Naive B cell (primary cell): ENCODE measurements at regions not wholly inside any gene's neighbourhood (a gene's known extent, or its start where the extent isn't known, plus 50 kb on each side); places are given as distances from the start of the nearest gene placed in this dataset.

ENCODE experiments used
- ATAC-seq, 2 donors: fragments of 150-1000 bp; cut with Tn5 transposase; 2 replicates each; pipeline ENCODE4 v1.10.0; 2021; ENCODE audit warnings: low read depth in 2 of 2, mild to moderate bottlenecking in 2 of 2, moderate library complexity in 2 of 2
- DNase-seq: peaks from one replicate; pipeline ENCODE4 v3.0.0; 2022
- H3K27ac Mint-ChIP-seq, 6 donors: one replicate each; pipeline ENCODE4 v1.8.0; 2020 to 2022; ENCODE audit warnings: mild to moderate bottlenecking in 6 of 6, mixed read lengths in 6 of 6, moderate library complexity in 5 of 6, inconsistent platforms in 2 of 6
- H3K27me3 Mint-ChIP-seq, 3 donors: one replicate each; pipeline ENCODE4 v1.8.0; 2021 to 2022; ENCODE audit warnings: mixed read lengths in 3 of 3, mild to moderate bottlenecking in 1 of 3
- H3K36me3 Mint-ChIP-seq, 2 donors: one replicate each; pipeline ENCODE4 v1.8.0; 2020 to 2022; ENCODE audit warnings: mixed read lengths in 2 of 2, inconsistent platforms in 1 of 2, mild to moderate bottlenecking in 1 of 2
- H3K4me1 Mint-ChIP-seq, 3 donors: one replicate each; pipeline ENCODE4 v1.8.0; 2020 to 2022; ENCODE audit warnings: mixed read lengths in 3 of 3, inconsistent platforms in 1 of 3, mild to moderate bottlenecking in 1 of 3, moderate library complexity in 1 of 3
- H3K4me3 Mint-ChIP-seq, 8 donors: one replicate each; pipeline ENCODE4 v1.8.0; 2020 to 2022; ENCODE audit warnings: mild to moderate bottlenecking in 8 of 8, mixed read lengths in 8 of 8, moderate library complexity in 8 of 8, inconsistent platforms in 2 of 8
- H3K9me3 Mint-ChIP-seq, 7 donors: one replicate each; pipeline ENCODE4 v1.8.0; 2020 to 2022; ENCODE audit warnings: mixed read lengths in 7 of 7, mild to moderate bottlenecking in 5 of 7, inconsistent platforms in 2 of 7, moderate library complexity in 1 of 7

DNA sequence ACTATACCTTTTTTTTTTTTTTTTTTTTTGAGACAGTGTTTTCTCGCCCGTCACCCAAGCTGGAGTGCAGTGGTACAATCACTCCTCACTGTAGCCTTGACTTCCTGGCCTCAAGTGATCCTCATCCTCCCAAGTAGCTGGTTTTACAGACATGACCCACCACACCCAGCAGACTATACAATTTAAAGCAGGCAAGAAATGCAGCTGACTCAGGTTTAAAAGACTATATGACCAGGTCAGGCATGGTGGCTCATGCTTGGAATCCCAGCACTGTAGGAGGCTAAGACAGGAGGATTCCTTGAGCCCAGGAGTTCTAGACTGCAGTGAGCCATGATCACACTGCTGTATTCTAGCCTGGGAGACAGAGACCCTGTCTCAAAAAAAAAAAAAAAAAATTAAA lies 89.5 kb upstream of the AUTS2 start:
- Mint-ChIP-seq H3K27ac (no peak overlapping the region), H3K9me3 (peaks cover 0 to 5% (median 2%) of the 10 kb centered on the region in 7 donors), H3K27me3 (no peaks in the 10 kb centered on the region), H3K4me1 (no peaks in the 10 kb centered on the region), H3K4me3 (no peak overlapping the region), H3K36me3 (no peaks in the 10 kb centered on the region)
- ATAC-seq: no peak
- no peak for DNase-seq

DNA sequence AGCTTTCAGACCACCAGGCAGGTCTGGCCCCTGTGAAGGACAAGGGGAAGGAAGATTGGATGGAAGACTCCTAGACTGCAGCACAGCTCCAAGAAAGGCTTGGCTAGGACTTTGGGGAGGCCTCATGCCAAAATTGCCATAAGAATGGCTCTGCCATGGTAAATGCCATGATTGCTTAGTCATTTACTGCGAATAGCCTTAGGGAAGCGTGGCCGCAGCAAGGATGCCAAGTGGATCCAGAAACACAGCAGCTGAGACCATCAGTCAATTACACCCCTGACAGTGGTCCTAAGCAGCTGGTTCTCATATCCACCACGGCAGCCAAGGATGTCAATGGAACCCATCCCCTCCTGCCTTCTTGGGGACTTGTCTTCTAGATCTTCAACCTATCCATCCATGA lies 88.2 kb upstream of the AUTS2 start:
- Mint-ChIP-seq H3K36me3 (no peaks in the 10 kb centered on the region), H3K4me1 (no peaks in the 10 kb centered on the region), H3K27ac (no peak overlapping the region), H3K27me3 (no peaks in the 10 kb centered on the region), H3K4me3 (no peak overlapping the region), H3K9me3 (peaks cover 0 to 5% (median 2%) of the 10 kb centered on the region in 7 donors)
- DNase-seq (no peak), ATAC-seq (no peak)

DNA sequence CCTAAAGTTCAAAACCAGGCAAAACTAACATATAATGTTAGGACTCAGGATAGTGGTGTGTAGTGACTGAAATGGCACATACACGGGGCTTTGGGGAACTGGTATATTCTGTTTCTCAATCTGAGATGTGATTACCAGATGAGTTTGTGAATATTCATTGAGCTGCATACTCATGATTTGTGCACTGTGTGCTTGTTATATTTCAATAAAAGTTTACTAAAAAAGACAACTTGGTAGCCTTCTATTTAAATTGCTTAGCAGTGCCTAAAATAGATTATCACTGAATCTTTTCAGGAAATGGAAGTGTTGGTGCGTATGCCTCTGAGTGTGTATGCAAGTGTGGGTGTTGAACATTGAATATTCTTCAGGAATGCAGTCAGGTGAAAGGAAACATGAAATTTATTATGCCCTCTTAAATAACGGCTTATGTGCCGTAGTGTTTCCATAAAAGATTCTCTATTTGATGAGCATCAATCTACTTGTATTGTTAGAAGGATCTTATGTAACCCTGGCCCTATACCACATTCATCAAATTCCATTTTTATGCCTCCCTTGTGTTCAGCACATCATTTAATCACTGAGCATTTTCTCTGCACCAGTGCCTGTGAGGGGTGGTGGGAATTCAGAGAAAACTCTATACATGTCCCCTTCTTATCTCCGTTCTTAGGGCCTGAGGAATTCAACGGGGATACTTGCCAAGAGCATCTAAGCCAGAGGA lies 82.6 kb upstream of the AUTS2 start:
- DNase-seq (no peak), ATAC-seq (no peak)
- peaks cover 0 to 5% (median 0%) of the 10 kb centered on the region in 3 donors for H3K27me3 Mint-ChIP-seq
- peaks cover 0 to 13% (median 3%) of the 10 kb centered on the region in 3 donors for H3K4me1 Mint-ChIP-seq
- H3K4me3 Mint-ChIP-seq: no peak overlapping the region
- H3K27ac Mint-ChIP-seq: peak overlapping the region in 1 of 6 donors; percentile 72
- H3K9me3 Mint-ChIP-seq: peaks cover 0 to 2% (median 0%) of the 10 kb centered on the region in 7 donors
- no peaks in the 10 kb centered on the region for H3K36me3 Mint-ChIP-seq

DNA sequence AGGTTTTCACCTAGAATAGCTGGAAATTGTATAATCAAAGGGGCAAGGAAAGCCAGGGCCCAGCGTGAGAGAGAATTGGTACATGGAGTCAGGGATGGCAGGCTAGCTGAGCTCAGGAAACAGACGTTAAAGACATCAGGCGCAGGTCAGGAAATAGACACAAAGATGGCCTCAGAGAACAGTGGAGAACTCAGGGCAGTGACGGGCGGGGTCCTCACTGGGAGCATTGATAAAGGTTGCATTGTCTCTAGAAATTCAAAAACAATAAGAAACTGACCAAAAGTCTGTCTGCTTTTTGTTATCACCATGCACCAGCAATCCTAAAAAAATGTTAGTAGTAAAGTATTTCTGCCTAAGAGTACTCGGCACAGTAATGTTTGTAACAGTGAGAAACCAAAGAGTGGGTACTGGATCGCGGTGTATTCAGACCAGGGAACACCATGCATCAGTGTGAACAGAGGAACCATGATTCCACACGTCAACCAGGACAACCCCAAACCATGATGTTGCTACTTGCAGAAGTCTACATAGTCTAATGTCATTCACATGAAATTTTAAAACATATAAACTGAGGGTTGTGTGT lies 81.9 kb upstream of the AUTS2 start:
- Mint-ChIP-seq H3K27me3 (peaks cover 0 to 5% (median 0%) of the 10 kb centered on the region in 3 donors), H3K9me3 (no peaks in the 10 kb centered on the region), H3K4me1 (peaks cover 0 to 13% (median 5%) of the 10 kb centered on the region in 3 donors), H3K4me3 (no peak overlapping the region), H3K36me3 (no peaks in the 10 kb centered on the region), H3K27ac (no peak overlapping the region)
- DNase-seq (no peak), ATAC-seq (no peak)

DNA sequence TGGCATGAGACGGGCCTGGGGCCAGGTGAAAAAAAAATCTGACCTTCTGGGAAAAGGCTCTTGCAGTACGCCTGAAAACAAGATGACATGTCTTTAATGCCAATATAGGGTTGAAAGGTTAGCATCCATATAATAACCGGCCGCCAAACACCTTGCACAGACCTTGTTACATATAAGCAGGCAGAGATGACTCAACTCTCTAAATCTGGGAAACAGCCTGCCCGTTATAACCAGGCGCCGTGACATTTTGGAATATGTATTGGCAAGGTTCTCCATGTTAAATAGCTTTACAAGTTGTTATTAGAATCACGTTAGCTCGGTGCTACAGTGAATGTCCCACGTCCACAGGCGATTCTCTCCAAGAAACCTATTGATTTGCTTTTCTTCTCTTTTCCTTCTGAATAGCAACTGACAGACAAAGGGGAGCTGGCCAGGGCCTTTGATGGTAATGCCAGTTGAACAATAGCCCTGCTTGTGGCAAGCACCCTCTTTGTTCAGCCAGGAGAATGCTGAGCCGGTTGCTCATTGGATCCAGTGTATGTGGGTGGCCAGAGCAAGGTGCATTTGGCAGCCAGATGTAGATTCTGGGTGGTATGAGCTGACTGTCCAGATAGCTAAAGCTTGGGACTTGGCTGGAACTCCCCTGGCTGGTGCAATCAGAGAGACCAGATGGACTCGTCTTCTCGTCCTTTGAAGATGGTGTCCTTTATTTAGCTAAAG lies 80.1 kb upstream of the AUTS2 start:
- ATAC-seq (no peak), DNase-seq (no peak)
- Mint-ChIP-seq H3K4me1 (peaks cover 0 to 13% (median 5%) of the 10 kb centered on the region in 3 donors), H3K4me3 (no peak overlapping the region), H3K27me3 (peaks cover 0 to 5% (median 0%) of the 10 kb centered on the region in 3 donors), H3K9me3 (no peaks in the 10 kb centered on the region), H3K27ac (no peak overlapping the region), H3K36me3 (no peaks in the 10 kb centered on the region)

DNA sequence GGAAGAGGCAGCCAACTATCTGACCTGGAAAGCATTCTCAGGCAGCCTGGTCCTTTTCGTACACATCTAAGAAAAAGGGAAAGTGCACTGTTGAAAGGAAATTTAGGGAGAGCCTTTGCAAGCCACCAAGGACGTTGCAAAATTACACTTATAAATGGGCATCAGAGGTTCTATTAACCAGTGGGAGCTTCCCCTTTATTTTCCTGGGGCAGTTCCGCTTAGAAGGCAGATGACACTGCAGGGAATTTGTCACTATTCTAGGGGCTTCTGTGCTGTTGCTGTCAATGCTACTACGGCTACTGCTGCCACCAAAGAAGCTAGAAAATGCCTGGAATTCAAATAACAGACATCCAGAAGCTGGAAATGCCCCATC lies 79.6 kb upstream of the AUTS2 start:
- no peak for DNase-seq
- Mint-ChIP-seq H3K4me3 (no peak overlapping the region), H3K27ac (no peak overlapping the region), H3K27me3 (peaks cover 0 to 5% (median 0%) of the 10 kb centered on the region in 3 donors), H3K9me3 (no peaks in the 10 kb centered on the region), H3K36me3 (no peaks in the 10 kb centered on the region), H3K4me1 (peaks cover 0 to 13% (median 5%) of the 10 kb centered on the region in 3 donors)
- ATAC-seq: no peak

DNA sequence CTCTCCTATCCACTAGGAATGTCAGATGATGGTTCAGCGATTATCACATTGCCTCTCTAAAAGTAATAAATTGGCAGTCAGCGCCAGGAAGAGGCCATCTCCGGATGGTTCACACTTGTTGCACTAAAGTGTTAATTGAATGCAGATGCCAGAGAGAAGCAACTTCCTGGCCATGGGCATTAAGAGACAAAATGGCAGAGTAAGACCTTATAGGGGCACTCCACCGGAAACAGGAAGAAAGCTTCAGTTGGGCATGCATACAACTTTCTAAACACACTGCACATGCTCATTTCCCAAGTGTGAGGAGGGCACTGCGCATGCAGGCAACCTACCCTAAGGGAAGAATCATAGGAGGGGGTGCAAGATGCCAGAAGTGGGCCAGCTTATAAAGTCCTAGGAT lies 71.7 kb upstream of the AUTS2 start:
- Mint-ChIP-seq H3K9me3 (peaks cover 0 to 7% (median 3%) of the 10 kb centered on the region in 7 donors), H3K4me3 (no peak overlapping the region), H3K27me3 (peaks cover 0 to 5% (median 0%) of the 10 kb centered on the region in 3 donors), H3K36me3 (no peaks in the 10 kb centered on the region), H3K4me1 (no peaks in the 10 kb centered on the region), H3K27ac (no peak overlapping the region)
- DNase-seq (no peak), ATAC-seq (no peak)

DNA sequence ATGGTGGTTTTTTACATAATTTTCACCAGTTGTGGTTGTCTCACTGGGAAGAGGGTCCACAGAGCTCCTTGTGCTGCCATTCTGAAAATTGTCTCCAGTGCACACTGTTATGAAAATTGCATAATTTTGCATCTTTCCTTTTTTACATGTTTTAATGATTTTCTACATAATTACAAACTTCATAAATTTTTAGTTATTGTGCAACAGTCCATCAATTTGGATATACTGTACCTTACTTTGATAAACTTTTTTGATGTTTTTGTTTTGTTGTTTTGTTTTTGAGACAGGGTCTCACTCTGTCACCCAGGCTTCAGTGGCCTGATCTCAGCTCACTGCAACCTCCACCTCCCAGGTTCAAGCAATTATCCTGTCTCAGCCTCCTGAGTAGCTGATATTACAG lies 70.6 kb upstream of the AUTS2 start:
- Mint-ChIP-seq H3K27me3 (peaks cover 0 to 5% (median 0%) of the 10 kb centered on the region in 3 donors), H3K36me3 (no peaks in the 10 kb centered on the region), H3K4me1 (peaks cover 0 to under 1% (median 0%) of the 10 kb centered on the region in 3 donors), H3K27ac (no peak overlapping the region), H3K9me3 (peaks cover 0 to 7% (median 3%) of the 10 kb centered on the region in 7 donors), H3K4me3 (no peak overlapping the region)
- DNase-seq (no peak), ATAC-seq (no peak)

DNA sequence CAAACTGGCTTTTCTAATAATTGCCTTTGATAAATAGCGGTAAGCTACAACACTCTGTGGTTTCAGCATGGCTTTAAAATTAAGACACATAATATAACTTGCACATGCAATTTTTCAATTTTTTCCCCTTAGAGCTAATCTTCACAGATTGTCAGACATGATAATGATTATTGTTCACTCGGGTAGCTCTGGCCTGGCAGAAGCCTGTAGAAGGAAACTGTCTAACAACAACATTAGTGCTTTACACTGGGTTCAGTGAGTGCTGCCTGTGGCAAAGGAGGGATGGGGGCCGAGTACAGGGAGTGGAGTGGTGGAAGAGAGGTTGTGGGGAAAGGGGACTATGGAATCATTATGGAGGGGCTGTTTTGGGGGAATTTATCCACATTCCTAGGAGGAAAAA lies 67.2 kb upstream of the AUTS2 start:
- no peak for ATAC-seq
- no peak for DNase-seq

DNA sequence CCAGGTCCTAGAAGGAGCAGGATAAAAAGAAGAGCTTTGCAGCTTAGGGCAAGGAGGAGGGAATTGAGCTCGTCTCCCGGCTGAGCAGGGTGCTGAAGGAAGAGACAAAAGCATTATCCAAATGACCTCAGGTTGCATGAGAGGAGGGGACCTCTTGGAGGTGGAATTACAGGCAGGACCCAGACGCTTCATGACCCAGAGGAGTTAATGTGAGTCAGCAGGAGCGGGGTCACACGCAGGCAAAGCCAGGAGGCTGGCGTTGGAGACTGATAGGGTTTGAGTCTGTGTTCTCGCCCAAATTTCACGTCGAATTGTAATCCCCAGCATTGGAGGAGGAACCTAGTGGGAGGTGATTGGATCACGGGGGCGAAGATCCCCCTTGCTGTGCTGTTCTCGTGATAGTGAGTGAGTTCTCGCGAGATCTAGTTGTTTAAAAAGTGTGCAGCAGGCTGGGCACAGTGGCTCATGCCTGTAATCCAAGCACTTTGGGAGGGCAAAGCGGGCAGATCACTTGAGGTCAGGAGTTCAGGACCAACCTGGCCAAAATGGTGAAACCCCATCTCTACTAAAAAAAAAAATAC lies 63.7 kb upstream of the AUTS2 start:
- DNase-seq (no peak), ATAC-seq (no peak)
- H3K4me3 Mint-ChIP-seq: no peak overlapping the region
- peaks cover 0 to 12% (median 0%) of the 10 kb centered on the region in 7 donors for H3K9me3 Mint-ChIP-seq
- H3K36me3 Mint-ChIP-seq: peaks cover 0 to 7% of the 10 kb centered on the region in 2 donors
- H3K27me3 Mint-ChIP-seq: peaks cover 4 to 21% (median 10%) of the 10 kb centered on the region in 3 donors
- no peak overlapping the region for H3K27ac Mint-ChIP-seq
- peaks cover 5 to 8% (median 6%) of the 10 kb centered on the region in 3 donors for H3K4me1 Mint-ChIP-seq

More for the DNA sequence above, 67.2 kb upstream of the AUTS2 start:
- Mint-ChIP-seq H3K9me3 (peaks cover 0 to 12% (median 0%) of the 10 kb centered on the region in 7 donors), H3K27me3 (peaks cover 4 to 21% (median 14%) of the 10 kb centered on the region in 3 donors), H3K27ac (peak overlapping the region in 1 of 6 donors; percentile 52), H3K4me3 (no peak overlapping the region), H3K36me3 (peaks cover 0 to 7% of the 10 kb centered on the region in 2 donors), H3K4me1 (peaks cover 5 to 8% (median 6%) of the 10 kb centered on the region in 3 donors)

DNA sequence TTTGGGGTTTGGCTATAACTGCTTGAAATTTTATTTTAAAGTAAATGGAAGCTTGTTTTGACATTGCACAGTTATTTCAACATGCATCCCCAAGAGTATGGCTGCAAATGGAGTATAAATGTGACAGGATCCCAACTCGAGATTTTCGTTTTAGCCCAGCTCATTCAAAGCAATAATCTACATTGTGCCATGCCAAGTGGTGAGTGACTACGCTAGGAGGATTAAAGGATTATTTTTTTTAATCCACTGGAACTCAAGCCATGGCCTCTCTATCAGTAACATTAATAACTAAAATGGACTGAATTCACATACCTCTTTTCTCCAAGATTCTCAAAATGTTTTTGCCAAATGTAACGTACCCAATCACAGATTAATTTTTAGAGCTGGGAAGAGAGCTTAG lies 60.6 kb upstream of the AUTS2 start:
- ATAC-seq: no peak
- Mint-ChIP-seq H3K27me3 (peaks cover 4 to 21% (median 10%) of the 10 kb centered on the region in 3 donors), H3K9me3 (peaks cover 0 to 14% (median 11%) of the 10 kb centered on the region in 7 donors)

DNA sequence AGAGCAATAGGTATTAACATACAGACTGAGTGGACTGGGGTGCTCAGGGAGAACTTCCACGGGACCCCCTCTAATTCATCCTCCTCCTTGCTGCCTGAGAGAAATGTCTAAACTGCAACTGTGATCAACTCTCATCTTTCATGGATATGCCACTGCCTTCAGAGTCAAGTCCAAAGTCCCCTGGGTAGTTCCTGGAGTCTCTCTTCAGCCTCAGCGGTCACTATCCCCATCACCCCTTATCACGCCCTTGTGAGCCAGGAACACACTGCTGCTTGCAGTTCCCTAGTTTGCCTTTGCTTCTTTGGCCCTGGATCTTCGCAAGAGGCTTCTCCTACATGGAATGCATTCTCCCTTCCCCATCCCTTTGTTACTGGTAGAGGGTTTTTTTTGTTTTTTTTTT lies 58.7 kb upstream of the AUTS2 start:
- Mint-ChIP-seq H3K27ac (no peak overlapping the region), H3K9me3 (peaks cover 0 to 14% (median 11%) of the 10 kb centered on the region in 7 donors), H3K36me3 (peaks cover 0 to under 1% of the 10 kb centered on the region in 2 donors), H3K4me3 (no peak overlapping the region), H3K4me1 (peaks cover 4 to 5% (median 5%) of the 10 kb centered on the region in 3 donors), H3K27me3 (peaks cover 0 to 9% (median 0%) of the 10 kb centered on the region in 3 donors)
- DNase-seq (no peak), ATAC-seq (no peak)

More for the DNA sequence above, 60.6 kb upstream of the AUTS2 start:
- no peak for DNase-seq
- no peak overlapping the region for H3K27ac Mint-ChIP-seq
- peaks cover 0 to 7% of the 10 kb centered on the region in 2 donors for H3K36me3 Mint-ChIP-seq
- no peak overlapping the region for H3K4me3 Mint-ChIP-seq
- peaks cover 5 to 8% (median 6%) of the 10 kb centered on the region in 3 donors for H3K4me1 Mint-ChIP-seq

DNA sequence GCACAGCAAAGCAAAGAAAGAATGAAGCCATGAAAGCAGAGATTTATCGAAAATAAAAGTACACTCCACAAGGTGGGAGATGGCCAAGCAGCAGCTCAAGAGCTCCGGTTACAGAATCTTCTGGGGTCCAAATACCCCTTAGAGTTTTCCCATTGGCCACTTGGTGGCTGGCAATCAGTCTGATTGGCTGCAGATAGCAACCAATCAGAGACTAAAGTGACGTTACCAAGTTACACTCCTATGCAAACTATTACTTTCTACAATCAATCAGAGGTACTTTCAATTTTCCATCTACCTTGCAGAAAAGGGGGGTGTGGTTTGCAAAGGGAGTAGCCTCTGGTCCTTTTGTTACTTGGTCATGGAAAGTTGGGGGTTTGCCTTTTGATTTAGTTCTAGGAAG lies 58.0 kb upstream of the AUTS2 start:
- H3K4me3 Mint-ChIP-seq: no peak overlapping the region
- no peaks in the 10 kb centered on the region for H3K36me3 Mint-ChIP-seq
- H3K27ac Mint-ChIP-seq: no peak overlapping the region
- H3K27me3 Mint-ChIP-seq: peaks cover 0 to 2% (median 0%) of the 10 kb centered on the region in 3 donors
- ATAC-seq: no peak
- H3K4me1 Mint-ChIP-seq: peaks cover under 1 to 2% (median 1%) of the 10 kb centered on the region in 3 donors
- H3K9me3 Mint-ChIP-seq: peaks cover 0 to 14% (median 11%) of the 10 kb centered on the region in 7 donors
- no peak for DNase-seq
